Panc1 (cell line): ENCODE measurements at regions not wholly inside any gene's neighbourhood (a gene's known extent, or its start where the extent isn't known, plus 50 kb on each side); places are given as distances from the start of the nearest gene placed in this dataset.

Experiments used
- ATAC-seq: fragments of 200-7000 bp; cut with Tn5 transposase; 2 replicates; pipeline ENCODE4 v1.9.1; 2020; ENCODE audit warnings: mild to moderate bottlenecking, moderate library complexity
- BruUV-seq: library from RNA; stranded (reverse); fragments of 400-500 nt; replicated peaks from 2 replicates; lab custom pipeline; 2021; lab: Mats Ljungman, UMichigan
- CTCF ChIA-PET: fragments of 300-600 bp; sonication (Branson Sonifier 250); formaldehyde crosslinking; loops from one replicate; lab custom pipeline; 2022; ENCODE audit warnings: antibody characterized with exemption; lab: Charles Lee
- POLR2A ChIA-PET: fragments of 300-600 bp; sonication (Branson Sonifier 250); formaldehyde crosslinking; loops from one replicate; lab custom pipeline; 2022; ENCODE audit warnings: antibody characterized with exemption; lab: Charles Lee
- DNase-seq: peaks from one replicate; pipeline ENCODE4 v3.0.0-alpha.2; 2010; ENCODE audit warnings: low read depth, low spot score
- H3K27ac ChIP-seq: 2 replicates; pipeline ENCODE4 v1.5.1; 2011; ENCODE audit warnings: mild to moderate bottlenecking, low read length, inconsistent platforms
- H3K27me3 ChIP-seq: fragments of 200-500 bp; sonication (Bioruptor generic); 2 replicates; pipeline ENCODE4 v1.6.0; 2014; ENCODE audit warnings: low read length, inconsistent platforms; ENCODE audit not compliant: control insufficient read depth, insufficient read depth
- H3K36me3 ChIP-seq: fragments of 200-500 bp; sonication (Bioruptor generic); 2 replicates; pipeline ENCODE4 v1.5.1; 2014; ENCODE audit warnings: inconsistent platforms, mild to moderate bottlenecking, low read length, moderate library complexity; ENCODE audit not compliant: control insufficient read depth, insufficient read depth
- H3K4me1 ChIP-seq: 2 replicates; pipeline ENCODE4 v1.5.1; 2011; ENCODE audit warnings: inconsistent platforms, mild to moderate bottlenecking, low read length, moderate library complexity; ENCODE audit not compliant: control insufficient read depth, insufficient read depth
- H3K4me3 ChIP-seq, 2 experiments: 2 replicates each; pipeline ENCODE4 v1.5.1; 2011 to 2012; ENCODE audit warnings: low read depth in 2 of 2, low read length in 2 of 2, mild to moderate bottlenecking in 2 of 2, inconsistent platforms in 1 of 2, moderate library complexity in 1 of 2
- H3K9me3 ChIP-seq: fragments of 200-500 bp; sonication (Bioruptor generic); 2 replicates; pipeline ENCODE4 v1.5.1; 2014; ENCODE audit warnings: low read depth, mild to moderate bottlenecking, inconsistent platforms, low read length, moderate library complexity; ENCODE audit not compliant: control insufficient read depth, insufficient read depth
- POLR2AphosphoS5 ChIP-seq: IDR thresholded peaks from 2 replicates; pipeline ENCODE4 v1.6.1; 2012; ENCODE audit warnings: mild to moderate bottlenecking, low read depth, low read length, moderate library complexity
- SIN3A ChIP-seq: IDR thresholded peaks from 2 replicates; pipeline ENCODE4 v1.6.1; 2012; ENCODE audit warnings: low read depth, mild to moderate bottlenecking, low read length, moderate library complexity, borderline replicate concordance; ENCODE audit not compliant: insufficient read depth
- TCF7L2 ChIP-seq: IDR thresholded peaks from 2 replicates; pipeline ENCODE4 v1.6.1; 2011; ENCODE audit warnings: mild to moderate bottlenecking, low read depth, low read length, inconsistent platforms
- in situ Hi-C: cut with HindIII; loops from 2 replicates; pipeline ENCODE4 v1.10.0; 2016; ENCODE audit warnings: low sequenced_read_pairs, low pct_unique_long_range_greater_than_20kb
- intact Hi-C: fragments of 100-400 bp; cut with micrococcal nuclease; formaldehyde crosslinking; loops from one replicate; pipeline ENCODE4 v1.10.0; 2022; ENCODE audit not compliant: unreplicated experiment
- TF ChIP-seq, protein P1 (sequence below): fragments of 450-650 bp; IDR thresholded peaks from 2 replicates; pipeline ENCODE4 v1.5.1; 2017; ENCODE audit warnings: mild to moderate bottlenecking
- TF ChIP-seq, protein P2 (sequence below), 2 experiments: IDR thresholded peaks; 2 replicates each; pipeline ENCODE4 v1.6.1; 2011 to 2012; ENCODE audit warnings: low read depth in 2 of 2, control low read depth in 1 of 2, low read length in 1 of 2, mild to moderate bottlenecking in 1 of 2, moderate library complexity in 1 of 2; ENCODE audit not compliant: insufficient read depth in 1 of 2

DNA sequence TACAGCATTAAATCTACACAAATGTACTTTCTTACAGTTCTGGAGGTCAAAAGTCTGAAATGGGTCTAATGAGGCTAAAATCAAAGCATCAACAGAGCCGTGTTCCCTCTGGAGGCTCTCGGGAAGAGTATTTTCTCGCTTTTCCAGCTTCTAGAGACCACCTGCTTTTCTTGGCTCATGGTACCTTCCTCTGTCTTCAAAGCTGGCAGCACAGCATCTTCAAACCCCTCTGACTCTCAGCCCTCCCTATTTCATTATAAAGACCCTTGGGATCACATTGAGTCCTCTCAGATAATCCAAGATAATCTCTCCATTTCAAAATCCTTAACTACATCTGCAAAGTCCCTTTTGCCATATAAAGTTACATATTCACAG is 117.8 kb upstream of the NCK2 start:
- CTCF ChIA-PET, result no interaction called here
- Histone ChIP-seq H3K27me3 (peaks cover 9% of the 10 kb centered on the region), H3K4me3 (no peak overlapping the region), H3K4me1 (no peaks in the 10 kb centered on the region), H3K9me3 (no peaks in the 10 kb centered on the region), H3K36me3 (no peaks in the 10 kb centered on the region), H3K27ac (no peak overlapping the region)
- BruUV-seq, result no TSS peak
- TF ChIP-seq SIN3A (no peak), POLR2AphosphoS5 (no peak), TCF7L2 (no peak)
- TF ChIP-seq, protein P1, sequence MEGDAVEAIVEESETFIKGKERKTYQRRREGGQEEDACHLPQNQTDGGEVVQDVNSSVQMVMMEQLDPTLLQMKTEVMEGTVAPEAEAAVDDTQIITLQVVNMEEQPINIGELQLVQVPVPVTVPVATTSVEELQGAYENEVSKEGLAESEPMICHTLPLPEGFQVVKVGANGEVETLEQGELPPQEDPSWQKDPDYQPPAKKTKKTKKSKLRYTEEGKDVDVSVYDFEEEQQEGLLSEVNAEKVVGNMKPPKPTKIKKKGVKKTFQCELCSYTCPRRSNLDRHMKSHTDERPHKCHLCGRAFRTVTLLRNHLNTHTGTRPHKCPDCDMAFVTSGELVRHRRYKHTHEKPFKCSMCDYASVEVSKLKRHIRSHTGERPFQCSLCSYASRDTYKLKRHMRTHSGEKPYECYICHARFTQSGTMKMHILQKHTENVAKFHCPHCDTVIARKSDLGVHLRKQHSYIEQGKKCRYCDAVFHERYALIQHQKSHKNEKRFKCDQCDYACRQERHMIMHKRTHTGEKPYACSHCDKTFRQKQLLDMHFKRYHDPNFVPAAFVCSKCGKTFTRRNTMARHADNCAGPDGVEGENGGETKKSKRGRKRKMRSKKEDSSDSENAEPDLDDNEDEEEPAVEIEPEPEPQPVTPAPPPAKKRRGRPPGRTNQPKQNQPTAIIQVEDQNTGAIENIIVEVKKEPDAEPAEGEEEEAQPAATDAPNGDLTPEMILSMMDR, result no peak
- ATAC-seq (no peak), DNase-seq (no peak)
- POLR2A ChIA-PET, result no interaction called here
- in situ Hi-C loops, result no loop called here
- intact Hi-C loops, result no loop called here

DNA sequence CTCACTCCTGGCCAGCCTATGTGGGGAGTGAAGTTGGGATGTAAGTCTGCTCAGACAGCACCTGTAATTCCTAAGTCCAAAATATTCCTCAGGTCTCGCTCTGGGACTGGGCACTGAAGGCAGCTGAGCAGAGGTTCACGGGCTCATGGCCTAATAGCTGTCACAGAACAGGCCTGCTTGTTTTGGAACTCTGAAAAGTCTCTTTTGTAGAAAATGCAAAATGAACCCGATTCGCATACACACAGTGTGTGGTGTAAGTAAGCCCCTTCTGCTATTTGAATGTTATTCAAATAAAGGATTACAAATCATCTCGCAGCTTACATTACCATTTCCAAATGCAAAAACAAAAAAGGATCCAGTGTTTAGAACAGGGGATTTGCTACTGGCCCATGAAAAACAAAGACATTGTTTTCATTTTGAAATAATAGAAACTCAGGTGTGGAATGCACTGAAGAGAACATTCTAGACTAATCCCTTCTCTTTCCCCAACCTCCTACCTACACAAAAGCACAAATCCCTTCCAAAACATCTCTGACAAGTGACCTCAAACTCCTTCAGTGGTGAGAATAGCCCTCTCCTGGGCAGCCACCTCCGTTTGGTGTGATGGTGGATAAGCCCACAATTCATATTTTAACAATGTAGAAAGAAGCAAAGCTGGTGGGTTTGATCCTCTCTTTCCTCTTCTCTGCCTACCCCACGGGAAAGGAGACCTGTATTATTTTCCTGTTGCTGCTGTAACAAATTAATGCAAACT is 118.3 kb upstream of the NCK2 start:
- no peaks in the 10 kb centered on the region for H3K9me3 ChIP-seq
- CTCF ChIA-PET, result no interaction called here
- BruUV-seq, result no TSS peak
- ATAC-seq, result no peak
- POLR2A ChIA-PET, result no interaction called here
- TF ChIP-seq TCF7L2, result no peak
- TF ChIP-seq, protein P2, sequence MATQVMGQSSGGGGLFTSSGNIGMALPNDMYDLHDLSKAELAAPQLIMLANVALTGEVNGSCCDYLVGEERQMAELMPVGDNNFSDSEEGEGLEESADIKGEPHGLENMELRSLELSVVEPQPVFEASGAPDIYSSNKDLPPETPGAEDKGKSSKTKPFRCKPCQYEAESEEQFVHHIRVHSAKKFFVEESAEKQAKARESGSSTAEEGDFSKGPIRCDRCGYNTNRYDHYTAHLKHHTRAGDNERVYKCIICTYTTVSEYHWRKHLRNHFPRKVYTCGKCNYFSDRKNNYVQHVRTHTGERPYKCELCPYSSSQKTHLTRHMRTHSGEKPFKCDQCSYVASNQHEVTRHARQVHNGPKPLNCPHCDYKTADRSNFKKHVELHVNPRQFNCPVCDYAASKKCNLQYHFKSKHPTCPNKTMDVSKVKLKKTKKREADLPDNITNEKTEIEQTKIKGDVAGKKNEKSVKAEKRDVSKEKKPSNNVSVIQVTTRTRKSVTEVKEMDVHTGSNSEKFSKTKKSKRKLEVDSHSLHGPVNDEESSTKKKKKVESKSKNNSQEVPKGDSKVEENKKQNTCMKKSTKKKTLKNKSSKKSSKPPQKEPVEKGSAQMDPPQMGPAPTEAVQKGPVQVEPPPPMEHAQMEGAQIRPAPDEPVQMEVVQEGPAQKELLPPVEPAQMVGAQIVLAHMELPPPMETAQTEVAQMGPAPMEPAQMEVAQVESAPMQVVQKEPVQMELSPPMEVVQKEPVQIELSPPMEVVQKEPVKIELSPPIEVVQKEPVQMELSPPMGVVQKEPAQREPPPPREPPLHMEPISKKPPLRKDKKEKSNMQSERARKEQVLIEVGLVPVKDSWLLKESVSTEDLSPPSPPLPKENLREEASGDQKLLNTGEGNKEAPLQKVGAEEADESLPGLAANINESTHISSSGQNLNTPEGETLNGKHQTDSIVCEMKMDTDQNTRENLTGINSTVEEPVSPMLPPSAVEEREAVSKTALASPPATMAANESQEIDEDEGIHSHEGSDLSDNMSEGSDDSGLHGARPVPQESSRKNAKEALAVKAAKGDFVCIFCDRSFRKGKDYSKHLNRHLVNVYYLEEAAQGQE (IDR thresholded peaks at IDR 0.05; ENCODE audit: insufficient read depth in 1 of 2, low read depth in 2 of 2, low read length in 1 of 2), result no peak
- TF ChIP-seq, protein P1, result no peak
- no peak for TF ChIP-seq SIN3A
- TF ChIP-seq POLR2AphosphoS5, result no peak
- H3K36me3 ChIP-seq, result no peaks in the 10 kb centered on the region
- no peaks in the 10 kb centered on the region for H3K4me1 ChIP-seq
- peaks cover 5% of the 10 kb centered on the region for H3K27me3 ChIP-seq
- in situ Hi-C loops, result no loop called here
- H3K4me3 ChIP-seq, result no peak overlapping the region
- H3K27ac ChIP-seq, result no peak overlapping the region
- intact Hi-C loops, result no loop called here
- DNase-seq, result no peak
